H1 (cell line): ENCODE measurements at regions not wholly inside any gene's neighbourhood (a gene's known extent, or its start where the extent isn't known, plus 50 kb on each side); places are given as distances from the start of the nearest gene placed in this dataset.

Experiments
- BCL11A ChIP-seq, 2 experiments: IDR thresholded peaks; one replicate each; pipeline ENCODE4 v1.6.1; 2011; ENCODE audit warnings: low read depth in 2 of 2, low read length in 2 of 2, mild to moderate bottlenecking in 2 of 2
- CBX8 ChIP-seq: fragments of 300-800, 300-1000 bp; sonication (generic); IDR thresholded peaks from 2 replicates; pipeline ENCODE4 v1.7.1; 2016; ENCODE audit warnings: low read depth, low read length, borderline replicate concordance
- HDAC2 ChIP-seq, 2 experiments: fragments of 300-600 bp in 1 of 2; sonication (generic) in 1 of 2; IDR thresholded peaks; 2 replicates each; pipeline ENCODE4 v1.6.1; 2011 to 2012; ENCODE audit warnings: low read depth in 2 of 2, low read length in 2 of 2, mild to moderate bottlenecking in 2 of 2, moderate library complexity in 2 of 2, borderline replicate concordance in 1 of 2, inconsistent platforms in 1 of 2
- KDM5A ChIP-seq: fragments of 200-600 bp; IDR thresholded peaks from 2 replicates; pipeline ENCODE4 v1.7.1; 2012; ENCODE audit warnings: mild to moderate bottlenecking, low read length, inconsistent platforms, mixed read lengths
- POLR2A ChIP-seq, 2 experiments: IDR thresholded peaks; 1 replicate in 1 of 2; 2 replicates in 1 of 2; pipeline ENCODE4 v1.6.1; 2011; ENCODE audit warnings: low read depth in 2 of 2, low read length in 2 of 2, mild to moderate bottlenecking in 2 of 2; ENCODE audit errors: control extremely low read depth in 1 of 2
- POU5F1 ChIP-seq: IDR thresholded peaks from 2 replicates; pipeline ENCODE4 v1.6.1; 2011; ENCODE audit warnings: low read depth, mild to moderate bottlenecking, low read length, moderate library complexity
- RXRA ChIP-seq: IDR thresholded peaks from 2 replicates; pipeline ENCODE4 v1.6.1; 2011; ENCODE audit warnings: low read depth, mild to moderate bottlenecking, low read length, moderate library complexity; ENCODE audit not compliant: insufficient read depth
- SP2 ChIP-seq: IDR thresholded peaks from 2 replicates; pipeline ENCODE4 v1.6.1; 2012; ENCODE audit warnings: mild to moderate bottlenecking, low read length, inconsistent platforms
- ZNF274 ChIP-seq: IDR thresholded peaks from 2 replicates; pipeline ENCODE4 v1.7.0; 2012; ENCODE audit warnings: low read length, borderline replicate concordance; ENCODE audit errors: extremely low read depth
- TF ChIP-seq, protein P1 (sequence below): fragments of 300-600 bp; sonication (generic); IDR thresholded peaks from 2 replicates; pipeline ENCODE4 v1.7.1; 2012; ENCODE audit warnings: low read length, moderate library complexity, mild to moderate bottlenecking, inconsistent platforms; ENCODE audit not compliant: insufficient replicate concordance
- TF ChIP-seq, protein P2 (sequence below): IDR thresholded peaks from 2 replicates; pipeline ENCODE4 v1.6.1; 2011; ENCODE audit warnings: low read depth, mild to moderate bottlenecking, low read length; ENCODE audit not compliant: insufficient read depth

DNA sequence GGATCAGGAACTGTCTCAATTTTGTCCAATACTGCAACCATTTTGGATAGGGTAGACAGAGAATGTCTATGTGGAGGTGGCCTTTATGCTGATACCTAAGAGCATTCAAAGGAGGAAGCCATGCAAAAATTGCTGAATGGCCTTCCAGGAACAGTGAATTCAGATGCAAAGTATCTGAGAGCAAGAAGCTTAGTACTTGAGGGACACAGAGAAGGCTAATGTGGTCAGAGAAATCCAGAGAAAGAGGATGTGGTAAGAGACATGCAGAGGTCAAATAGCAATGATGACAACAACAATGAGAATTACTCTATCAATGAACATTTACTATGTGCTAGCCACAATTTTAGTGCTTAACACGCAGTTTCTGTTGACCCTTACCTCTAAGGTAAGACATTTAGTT lies 785.6 kb upstream of the KLHL1 start (continued):
- TF ChIP-seq, protein P1, sequence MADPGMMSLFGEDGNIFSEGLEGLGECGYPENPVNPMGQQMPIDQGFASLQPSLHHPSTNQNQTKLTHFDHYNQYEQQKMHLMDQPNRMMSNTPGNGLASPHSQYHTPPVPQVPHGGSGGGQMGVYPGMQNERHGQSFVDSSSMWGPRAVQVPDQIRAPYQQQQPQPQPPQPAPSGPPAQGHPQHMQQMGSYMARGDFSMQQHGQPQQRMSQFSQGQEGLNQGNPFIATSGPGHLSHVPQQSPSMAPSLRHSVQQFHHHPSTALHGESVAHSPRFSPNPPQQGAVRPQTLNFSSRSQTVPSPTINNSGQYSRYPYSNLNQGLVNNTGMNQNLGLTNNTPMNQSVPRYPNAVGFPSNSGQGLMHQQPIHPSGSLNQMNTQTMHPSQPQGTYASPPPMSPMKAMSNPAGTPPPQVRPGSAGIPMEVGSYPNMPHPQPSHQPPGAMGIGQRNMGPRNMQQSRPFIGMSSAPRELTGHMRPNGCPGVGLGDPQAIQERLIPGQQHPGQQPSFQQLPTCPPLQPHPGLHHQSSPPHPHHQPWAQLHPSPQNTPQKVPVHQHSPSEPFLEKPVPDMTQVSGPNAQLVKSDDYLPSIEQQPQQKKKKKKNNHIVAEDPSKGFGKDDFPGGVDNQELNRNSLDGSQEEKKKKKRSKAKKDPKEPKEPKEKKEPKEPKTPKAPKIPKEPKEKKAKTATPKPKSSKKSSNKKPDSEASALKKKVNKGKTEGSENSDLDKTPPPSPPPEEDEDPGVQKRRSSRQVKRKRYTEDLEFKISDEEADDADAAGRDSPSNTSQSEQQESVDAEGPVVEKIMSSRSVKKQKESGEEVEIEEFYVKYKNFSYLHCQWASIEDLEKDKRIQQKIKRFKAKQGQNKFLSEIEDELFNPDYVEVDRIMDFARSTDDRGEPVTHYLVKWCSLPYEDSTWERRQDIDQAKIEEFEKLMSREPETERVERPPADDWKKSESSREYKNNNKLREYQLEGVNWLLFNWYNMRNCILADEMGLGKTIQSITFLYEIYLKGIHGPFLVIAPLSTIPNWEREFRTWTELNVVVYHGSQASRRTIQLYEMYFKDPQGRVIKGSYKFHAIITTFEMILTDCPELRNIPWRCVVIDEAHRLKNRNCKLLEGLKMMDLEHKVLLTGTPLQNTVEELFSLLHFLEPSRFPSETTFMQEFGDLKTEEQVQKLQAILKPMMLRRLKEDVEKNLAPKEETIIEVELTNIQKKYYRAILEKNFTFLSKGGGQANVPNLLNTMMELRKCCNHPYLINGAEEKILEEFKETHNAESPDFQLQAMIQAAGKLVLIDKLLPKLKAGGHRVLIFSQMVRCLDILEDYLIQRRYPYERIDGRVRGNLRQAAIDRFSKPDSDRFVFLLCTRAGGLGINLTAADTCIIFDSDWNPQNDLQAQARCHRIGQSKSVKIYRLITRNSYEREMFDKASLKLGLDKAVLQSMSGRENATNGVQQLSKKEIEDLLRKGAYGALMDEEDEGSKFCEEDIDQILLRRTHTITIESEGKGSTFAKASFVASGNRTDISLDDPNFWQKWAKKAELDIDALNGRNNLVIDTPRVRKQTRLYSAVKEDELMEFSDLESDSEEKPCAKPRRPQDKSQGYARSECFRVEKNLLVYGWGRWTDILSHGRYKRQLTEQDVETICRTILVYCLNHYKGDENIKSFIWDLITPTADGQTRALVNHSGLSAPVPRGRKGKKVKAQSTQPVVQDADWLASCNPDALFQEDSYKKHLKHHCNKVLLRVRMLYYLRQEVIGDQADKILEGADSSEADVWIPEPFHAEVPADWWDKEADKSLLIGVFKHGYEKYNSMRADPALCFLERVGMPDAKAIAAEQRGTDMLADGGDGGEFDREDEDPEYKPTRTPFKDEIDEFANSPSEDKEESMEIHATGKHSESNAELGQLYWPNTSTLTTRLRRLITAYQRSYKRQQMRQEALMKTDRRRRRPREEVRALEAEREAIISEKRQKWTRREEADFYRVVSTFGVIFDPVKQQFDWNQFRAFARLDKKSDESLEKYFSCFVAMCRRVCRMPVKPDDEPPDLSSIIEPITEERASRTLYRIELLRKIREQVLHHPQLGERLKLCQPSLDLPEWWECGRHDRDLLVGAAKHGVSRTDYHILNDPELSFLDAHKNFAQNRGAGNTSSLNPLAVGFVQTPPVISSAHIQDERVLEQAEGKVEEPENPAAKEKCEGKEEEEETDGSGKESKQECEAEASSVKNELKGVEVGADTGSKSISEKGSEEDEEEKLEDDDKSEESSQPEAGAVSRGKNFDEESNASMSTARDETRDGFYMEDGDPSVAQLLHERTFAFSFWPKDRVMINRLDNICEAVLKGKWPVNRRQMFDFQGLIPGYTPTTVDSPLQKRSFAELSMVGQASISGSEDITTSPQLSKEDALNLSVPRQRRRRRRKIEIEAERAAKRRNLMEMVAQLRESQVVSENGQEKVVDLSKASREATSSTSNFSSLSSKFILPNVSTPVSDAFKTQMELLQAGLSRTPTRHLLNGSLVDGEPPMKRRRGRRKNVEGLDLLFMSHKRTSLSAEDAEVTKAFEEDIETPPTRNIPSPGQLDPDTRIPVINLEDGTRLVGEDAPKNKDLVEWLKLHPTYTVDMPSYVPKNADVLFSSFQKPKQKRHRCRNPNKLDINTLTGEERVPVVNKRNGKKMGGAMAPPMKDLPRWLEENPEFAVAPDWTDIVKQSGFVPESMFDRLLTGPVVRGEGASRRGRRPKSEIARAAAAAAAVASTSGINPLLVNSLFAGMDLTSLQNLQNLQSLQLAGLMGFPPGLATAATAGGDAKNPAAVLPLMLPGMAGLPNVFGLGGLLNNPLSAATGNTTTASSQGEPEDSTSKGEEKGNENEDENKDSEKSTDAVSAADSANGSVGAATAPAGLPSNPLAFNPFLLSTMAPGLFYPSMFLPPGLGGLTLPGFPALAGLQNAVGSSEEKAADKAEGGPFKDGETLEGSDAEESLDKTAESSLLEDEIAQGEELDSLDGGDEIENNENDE: no peak
- TF ChIP-seq RXRA (no peak), POU5F1 (no peak), ZNF274 (no peak), KDM5A (no peak), HDAC2 (IDR thresholded peaks at IDR 0.05; ENCODE audit: borderline replicate concordance in 1 of 2, low read depth in 2 of 2, low read length in 2 of 2) (no peak), SP2 (no peak), POLR2A (IDR thresholded peaks at IDR 0.05; ENCODE audit: control extremely low read depth in 1 of 2, low read depth in 2 of 2, low read length in 2 of 2) (no peak), CBX8 (no peak), BCL11A (IDR thresholded peaks at IDR 0.05; ENCODE audit: low read depth in 2 of 2, low read length in 2 of 2) (no peak)
- TF ChIP-seq, protein P2, sequence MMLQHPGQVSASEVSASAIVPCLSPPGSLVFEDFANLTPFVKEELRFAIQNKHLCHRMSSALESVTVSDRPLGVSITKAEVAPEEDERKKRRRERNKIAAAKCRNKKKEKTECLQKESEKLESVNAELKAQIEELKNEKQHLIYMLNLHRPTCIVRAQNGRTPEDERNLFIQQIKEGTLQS: no peak
